ENCODE measurements at regions not wholly inside any gene's neighbourhood (a gene's known extent, or its start where the extent isn't known, plus 50 kb on each side); places are given as distances from the start of the nearest gene placed in this dataset.

- Histone ChIP-seq H2BK15ac (ENCODE audit: low read depth, low read length) (no peak overlapping the region), H3T11ph (ENCODE audit: low read length) (no peak overlapping the region), H3K18ac (ENCODE audit: insufficient read length, low read depth, low read length) (no peak overlapping the region), H3K23ac (ENCODE audit: insufficient read length, low read depth, low read length) (no peak overlapping the region), H3K79me2 (ENCODE audit: insufficient read depth, low read length) (no peaks in the 10 kb centered on the region), H3K79me1 (ENCODE audit: insufficient read depth, low read depth, low read length, poor library complexity, severe bottlenecking) (no peaks in the 10 kb centered on the region), H3K9ac (ENCODE audit: extremely low read depth, insufficient read length, low read length) (no peak overlapping the region), H4K91ac (ENCODE audit: insufficient read length, low read depth, low read length) (no peak overlapping the region), H3K56ac (ENCODE audit: insufficient read length, low read depth, low read length) (no peak overlapping the region), H2BK120ac (ENCODE audit: low read depth, low read length, poor library complexity, severe bottlenecking) (no peak overlapping the region), H3K27me3 (ENCODE audit: insufficient read depth, low read length) (no peaks in the 10 kb centered on the region), H4K5ac (ENCODE audit: insufficient read length, low read depth, low read length) (no peak overlapping the region), H3K9me3 (ENCODE audit: control insufficient read depth, low read depth, low read length) (no peaks in the 10 kb centered on the region), H2BK5ac (ENCODE audit: insufficient read length, low read length) (no peak overlapping the region), H2BK12ac (ENCODE audit: insufficient read length, low read depth, low read length) (no peak overlapping the region), H4K20me1 (ENCODE audit: control insufficient read depth, insufficient read depth, insufficient read length) (no peaks in the 10 kb centered on the region), H3K23me2 (ENCODE audit: insufficient read length, low read depth, low read length, poor library complexity, severe bottlenecking) (no peaks in the 10 kb centered on the region), H3K14ac (ENCODE audit: insufficient read depth, low read length) (no peak overlapping the region), H3K27ac (ENCODE audit: insufficient read length, low read depth, low read length) (no peak overlapping the region), H3K4me1 (ENCODE audit: insufficient read depth, low read length) (no peaks in the 10 kb centered on the region), H2AK5ac (ENCODE audit: insufficient read length, low read length) (no peak overlapping the region), H3K4ac (ENCODE audit: low read depth, low read length) (no peak overlapping the region), H2BK20ac (ENCODE audit: low read depth, low read length, poor library complexity, severe bottlenecking) (no peak overlapping the region), H3K4me2 (ENCODE audit: insufficient read depth, insufficient read length, low read length) (no peak overlapping the region), H4K8ac (replicated peaks; ENCODE audit: insufficient read length, low read depth, low read length) (no peak overlapping the region), H2AFZ (ENCODE audit: low read length) (no peak overlapping the region)
- WGBS (ENCODE audit: extremely low coverage, insufficient read length, low lambda C conversion rate) = no CpG with 5 or more reads among the region's 8 CpGs
- H3K27me3 Mint-ChIP-seq (ENCODE audit: low read depth) = peaks cover 50% of the 10 kb centered on the region
- no peak for TF ChIP-seq CTCF (conservative IDR thresholded peaks at IDR 0.05)
- no peak overlapping the region for H3K4me3 Mint-ChIP-seq
- no peak overlapping the region; a peak in 1 of 7 replicates for H3K27ac Mint-ChIP-seq
- H3K9me3 Mint-ChIP-seq = no peaks in the 10 kb centered on the region
- no peaks in the 10 kb centered on the region for H3K36me3 Mint-ChIP-seq (ENCODE audit: insufficient read depth in 1 of 3, low read depth in 3 of 3)
- DNase-seq = no peak
- peaks cover 0 to 4% of the 10 kb centered on the region in 2 experiments; a peak in 2 of 4 replicates for H3K4me1 Mint-ChIP-seq
These were observed 140.9 kb downstream of the ACTL8 start for GRCh38 chr1:17895986-17896385.

All from H9 (cell line).